Mesenchymal stem cell (in vitro differentiated cells and primary cell): ENCODE measurements at regions not wholly inside any gene's neighbourhood (a gene's known extent, or its start where the extent isn't known, plus 50 kb on each side); places are given as distances from the start of the nearest gene placed in this dataset.

Experiments
- DNase-seq: peaks from one replicate; pipeline ENCODE4 v3.0.0-alpha.2; 2013
- H2AFZ ChIP-seq: one replicate; pipeline ENCODE4 v1.6.1; 2013; ENCODE audit warnings: low read depth, mild to moderate bottlenecking, control low read depth, inconsistent platforms, low read length, moderate library complexity
- H2AK5ac ChIP-seq: 2 replicates; pipeline ENCODE4 v1.6.1; 2013; ENCODE audit warnings: low read length, moderate library complexity, mild to moderate bottlenecking, inconsistent platforms; ENCODE audit not compliant: severe bottlenecking
- H2BK120ac ChIP-seq: one replicate; pipeline ENCODE4 v1.6.1; 2013; ENCODE audit warnings: low read depth, mild to moderate bottlenecking, inconsistent platforms, low read length, moderate library complexity
- H2BK12ac ChIP-seq, 2 experiments: one replicate each; pipeline ENCODE4 v1.6.1; 2013; ENCODE audit warnings: inconsistent platforms in 2 of 2, low read length in 2 of 2, mild to moderate bottlenecking in 2 of 2, moderate library complexity in 2 of 2, control low read depth in 1 of 2
- H2BK15ac ChIP-seq: one replicate; pipeline ENCODE4 v1.6.1; 2013; ENCODE audit warnings: mild to moderate bottlenecking, low read depth, inconsistent platforms; ENCODE audit not compliant: poor library complexity, severe bottlenecking
- H2BK5ac ChIP-seq: 2 replicates; pipeline ENCODE4 v1.6.1; 2013; ENCODE audit warnings: low read depth, mild to moderate bottlenecking, low read length, control low read depth, inconsistent platforms; ENCODE audit not compliant: poor library complexity, severe bottlenecking
- H3K14ac ChIP-seq, 2 experiments: one replicate each; pipeline ENCODE4 v1.6.1; 2013; ENCODE audit warnings: inconsistent platforms in 2 of 2, low read length in 2 of 2, control low read depth in 1 of 2, mild to moderate bottlenecking in 1 of 2, moderate library complexity in 1 of 2
- H3K18ac ChIP-seq, 2 experiments: one replicate each; pipeline ENCODE4 v1.6.1; 2013; ENCODE audit warnings: inconsistent platforms in 2 of 2, low read length in 2 of 2, control low read depth in 1 of 2, low read depth in 1 of 2, mild to moderate bottlenecking in 1 of 2
- H3K23ac ChIP-seq, 2 experiments: one replicate each; pipeline ENCODE4 v1.6.1; 2013; ENCODE audit warnings: inconsistent platforms in 2 of 2, low read length in 2 of 2, mild to moderate bottlenecking in 2 of 2, moderate library complexity in 2 of 2, control low read depth in 1 of 2
- H3K27ac ChIP-seq: 2 replicates; pipeline ENCODE4 v1.5.1; 2013; ENCODE audit warnings: mild to moderate bottlenecking, moderate library complexity, low read length, control low read depth, inconsistent platforms; ENCODE audit not compliant: poor library complexity, severe bottlenecking
- H3K27me3 ChIP-seq, 2 experiments: 2 replicates each; pipeline versions ENCODE4 v1.6.1 to v1.7.0; 2013; ENCODE audit warnings: low read length in 2 of 2, mild to moderate bottlenecking in 2 of 2, moderate library complexity in 2 of 2, control low read depth in 1 of 2, inconsistent platforms in 1 of 2; ENCODE audit not compliant: control insufficient read depth in 1 of 2, insufficient read depth in 1 of 2
- H3K36me3 ChIP-seq, 2 experiments: 2 replicates each; pipeline versions ENCODE4 v1.6.1 to v1.7.0; 2013; ENCODE audit warnings: low read length in 2 of 2, control low read depth in 1 of 2, inconsistent platforms in 1 of 2, low read depth in 1 of 2, mild to moderate bottlenecking in 1 of 2; ENCODE audit not compliant: insufficient read depth in 2 of 2, control insufficient read depth in 1 of 2
- H3K4ac ChIP-seq, 2 experiments: one replicate each; pipeline ENCODE4 v1.6.1; 2013; ENCODE audit warnings: inconsistent platforms in 2 of 2, low read length in 2 of 2, mild to moderate bottlenecking in 2 of 2, moderate library complexity in 2 of 2, control low read depth in 1 of 2, low read depth in 1 of 2
- H3K4me1 ChIP-seq: 2 replicates; pipeline ENCODE4 v1.6.1; 2013; ENCODE audit warnings: low read depth, low read length, control low read depth; ENCODE audit not compliant: control insufficient read depth, insufficient read depth
- H3K4me2 ChIP-seq: 2 replicates; pipeline ENCODE4 v1.6.1; 2013; ENCODE audit warnings: low read length, mild to moderate bottlenecking, inconsistent platforms; ENCODE audit not compliant: poor library complexity, severe bottlenecking
- H3K4me3 ChIP-seq, 2 experiments: 2 replicates each; pipeline versions ENCODE4 v1.5.1 to v1.7.0; 2013; ENCODE audit warnings: low read length in 2 of 2, mild to moderate bottlenecking in 2 of 2, control low read depth in 1 of 2, low read depth in 1 of 2; ENCODE audit not compliant: insufficient read depth in 1 of 2
- H3K79me1 ChIP-seq: replicated peaks from 2 replicates; pipeline ENCODE4 v1.6.1; 2013; ENCODE audit warnings: mild to moderate bottlenecking, control low read depth, low read length, inconsistent platforms; ENCODE audit not compliant: poor library complexity, severe bottlenecking
- H3K9ac ChIP-seq: 2 replicates; pipeline ENCODE4 v1.7.0; 2013; ENCODE audit warnings: mild to moderate bottlenecking, low read length, moderate library complexity
- H3K9me3 ChIP-seq: 2 replicates; pipeline ENCODE4 v1.7.0; 2013; ENCODE audit warnings: mild to moderate bottlenecking, low read length; ENCODE audit not compliant: control insufficient read depth
- H4K8ac ChIP-seq: one replicate; pipeline ENCODE4 v1.6.1; 2013; ENCODE audit warnings: inconsistent platforms, mild to moderate bottlenecking, low read length, moderate library complexity
- H4K91ac ChIP-seq: one replicate; pipeline ENCODE4 v1.6.1; 2013; ENCODE audit warnings: mild to moderate bottlenecking, low read length, inconsistent platforms
- WGBS: methylation state at CpG from one replicate; pipeline ENCODE4 v1.1.7; 2013; ENCODE audit warnings: mixed read lengths; 5-methylcytosine and 5-hydroxymethylcytosine counted together

DNA sequence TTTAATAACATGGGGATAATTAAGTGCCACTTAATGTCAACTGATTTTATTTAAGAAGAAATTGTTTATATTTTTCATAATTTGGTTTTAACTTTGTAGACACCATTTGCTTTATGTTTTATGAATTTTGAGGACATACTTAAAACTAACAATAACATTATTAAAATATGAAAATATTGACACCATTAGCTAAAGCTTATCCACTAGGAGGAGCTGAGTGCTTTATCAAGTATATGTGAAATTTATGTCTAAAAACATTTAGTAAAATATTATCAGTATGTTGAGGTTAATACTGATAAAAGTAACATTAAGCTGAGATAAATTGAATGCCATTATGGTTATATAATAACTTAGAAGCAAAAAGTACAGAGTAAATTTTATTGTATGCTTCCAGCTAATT, 622.1 kb downstream of the ARL4A start:
- Histone ChIP-seq H4K8ac (no peak overlapping the region), H3K23ac (no peak overlapping the region), H3K4me3 (no peak overlapping the region), H2AK5ac (no peak overlapping the region), H3K4me2 (no peak overlapping the region), H3K4ac (no peak overlapping the region), H2BK15ac (no peak overlapping the region), H4K91ac (no peak overlapping the region), H2AFZ (no peak overlapping the region), H3K79me1 (no peaks in the 10 kb centered on the region), H2BK12ac (no peak overlapping the region), H3K27ac (no peak overlapping the region), H3K4me1 (no peaks in the 10 kb centered on the region), H3K36me3 (no peaks in the 10 kb centered on the region), H3K18ac (no peak overlapping the region), H3K9me3 (peaks cover 13% of the 10 kb centered on the region), H3K27me3 (no peaks in the 10 kb centered on the region), H3K14ac (no peak overlapping the region), H2BK120ac (no peak overlapping the region), H3K9ac (no peak overlapping the region), H2BK5ac (no peak overlapping the region)
- DNase-seq: no peak

DNA sequence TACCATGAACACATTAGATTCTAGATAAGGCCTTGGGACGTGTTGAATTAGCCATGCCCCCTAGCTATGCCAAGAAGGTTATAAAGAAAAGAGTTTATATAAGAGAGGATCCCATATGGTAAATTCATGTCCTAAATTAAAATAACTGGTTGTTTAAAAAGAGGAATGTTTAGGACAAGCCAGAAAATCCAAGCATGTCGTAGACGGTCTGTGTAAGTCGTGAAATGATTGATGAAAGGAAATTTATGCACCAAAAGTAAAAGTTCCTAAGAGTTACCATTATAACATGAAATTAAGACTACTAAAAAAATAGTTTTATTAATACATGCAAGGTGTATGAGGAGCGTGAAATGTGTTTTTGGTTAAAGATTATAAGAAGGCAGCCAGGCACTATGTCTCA, 624.9 kb downstream of the ARL4A start:
- no peak overlapping the region for H2BK120ac ChIP-seq
- WGBS: 100% methylated on average over 1 of the region's 5 CpGs
- H3K79me1 ChIP-seq: no peaks in the 10 kb centered on the region
- no peak overlapping the region for H3K18ac ChIP-seq
- no peak overlapping the region for H3K9ac ChIP-seq
- H3K27ac ChIP-seq: no peak overlapping the region
- H2AK5ac ChIP-seq: no peak overlapping the region
- no peak overlapping the region for H3K14ac ChIP-seq
- H4K8ac ChIP-seq: no peak overlapping the region
- no peak for DNase-seq
- H3K36me3 ChIP-seq: no peaks in the 10 kb centered on the region
- peaks cover 13% of the 10 kb centered on the region for H3K9me3 ChIP-seq
- no peak overlapping the region for H3K4me3 ChIP-seq
- no peak overlapping the region for H2BK12ac ChIP-seq
- H3K4ac ChIP-seq: no peak overlapping the region
- no peak overlapping the region for H4K91ac ChIP-seq
- no peak overlapping the region for H3K4me2 ChIP-seq
- no peaks in the 10 kb centered on the region for H3K4me1 ChIP-seq
- H2AFZ ChIP-seq: no peak overlapping the region
- no peak overlapping the region for H2BK5ac ChIP-seq
- H3K23ac ChIP-seq: no peak overlapping the region
- H3K27me3 ChIP-seq: no peaks in the 10 kb centered on the region
- no peak overlapping the region for H2BK15ac ChIP-seq

DNA sequence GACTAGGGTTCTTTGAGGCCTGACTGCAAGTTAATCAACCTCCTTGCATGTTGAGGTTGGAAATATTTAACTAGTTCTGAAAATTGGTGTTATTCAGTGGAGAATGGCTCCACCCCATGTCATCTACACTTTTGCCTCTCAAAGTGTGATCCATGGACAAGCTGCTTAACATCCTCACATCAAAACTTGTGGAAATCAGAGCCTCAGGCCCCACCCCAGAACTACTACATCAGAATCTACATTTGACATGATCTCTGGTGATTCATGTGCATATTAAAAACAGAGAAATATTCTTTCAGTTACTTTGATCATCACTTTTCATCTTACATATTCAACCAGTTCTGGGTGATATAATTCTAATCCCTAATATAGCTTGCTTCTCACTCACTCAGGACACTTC, 632.9 kb downstream of the ARL4A start:
- no peaks in the 10 kb centered on the region for H3K36me3 ChIP-seq
- H2BK5ac ChIP-seq: no peak overlapping the region
- no peaks in the 10 kb centered on the region for H3K4me1 ChIP-seq
- no peak overlapping the region for H2BK15ac ChIP-seq
- H3K4ac ChIP-seq: no peak overlapping the region
- H3K27ac ChIP-seq: no peak overlapping the region
- no peak overlapping the region for H3K4me2 ChIP-seq
- no peak overlapping the region for H2BK120ac ChIP-seq
- no peak overlapping the region for H2AFZ ChIP-seq
- no peaks in the 10 kb centered on the region for H3K9me3 ChIP-seq
- no peaks in the 10 kb centered on the region for H3K27me3 ChIP-seq
- no peak overlapping the region for H2AK5ac ChIP-seq
- no peak overlapping the region for H3K9ac ChIP-seq
- H2BK12ac ChIP-seq: no peak overlapping the region
- no peak overlapping the region for H3K18ac ChIP-seq
- H3K23ac ChIP-seq: no peak overlapping the region
- H4K8ac ChIP-seq: no peak overlapping the region
- H3K14ac ChIP-seq: no peak overlapping the region
- no peak for DNase-seq
- no peak overlapping the region for H3K4me3 ChIP-seq
- H3K79me1 ChIP-seq: no peaks in the 10 kb centered on the region
- H4K91ac ChIP-seq: no peak overlapping the region

DNA sequence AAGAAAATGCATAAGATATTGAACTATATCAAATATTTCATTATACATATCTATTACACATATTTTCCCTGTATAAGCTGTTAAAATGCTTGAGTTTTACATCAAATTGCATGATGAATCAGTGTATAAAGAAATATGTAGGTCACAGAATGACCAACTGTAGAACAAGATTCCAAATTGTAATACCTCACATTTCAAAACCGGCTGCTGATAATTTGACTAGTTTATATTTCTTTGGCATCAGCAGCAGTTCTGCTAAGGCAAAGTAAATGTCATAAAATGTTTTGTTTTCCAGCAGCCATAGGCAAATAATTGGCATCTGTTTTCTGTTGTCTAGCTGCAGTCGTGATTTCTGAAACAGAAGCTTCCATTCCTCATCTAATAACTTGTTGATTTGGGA, 633.9 kb downstream of the ARL4A start:
- H3K9ac ChIP-seq: no peak overlapping the region
- no peak overlapping the region for H3K23ac ChIP-seq
- no peaks in the 10 kb centered on the region for H3K27me3 ChIP-seq
- no peak overlapping the region for H3K4me2 ChIP-seq
- H2AFZ ChIP-seq: no peak overlapping the region
- no peaks in the 10 kb centered on the region for H3K4me1 ChIP-seq
- H4K91ac ChIP-seq: no peak overlapping the region
- DNase-seq: no peak
- no peak overlapping the region for H4K8ac ChIP-seq
- H3K27ac ChIP-seq: no peak overlapping the region
- no peaks in the 10 kb centered on the region for H3K9me3 ChIP-seq
- no peak overlapping the region for H3K4ac ChIP-seq
- H2BK5ac ChIP-seq: no peak overlapping the region
- no peak overlapping the region for H3K14ac ChIP-seq
- H3K36me3 ChIP-seq: no peaks in the 10 kb centered on the region
- no peak overlapping the region for H2BK15ac ChIP-seq
- WGBS: no CpG with 5 or more reads among the region's 2 CpGs
- H2BK12ac ChIP-seq: no peak overlapping the region
- no peak overlapping the region for H3K4me3 ChIP-seq
- no peak overlapping the region for H2BK120ac ChIP-seq
- H3K18ac ChIP-seq: no peak overlapping the region
- no peak overlapping the region for H2AK5ac ChIP-seq
- H3K79me1 ChIP-seq: no peaks in the 10 kb centered on the region
